ENCODE measurements at regions not wholly inside any gene's neighbourhood (a gene's known extent, or its start where the extent isn't known, plus 50 kb on each side); places are given as distances from the start of the nearest gene placed in this dataset.

- Histone ChIP-seq H3K4me1 (no peaks in the 10 kb centered on the region), H3K4me3 (no peak overlapping the region), H3K9me3 (no peaks in the 10 kb centered on the region), H3K36me3 (no peaks in the 10 kb centered on the region), H3K27me3 (no peaks in the 10 kb centered on the region), H3K27ac (no peak overlapping the region)
- TF ChIP-seq CTCF (IDR thresholded peaks at IDR 0.05) = no peak
- no peak for TF ChIP-seq EP300 (IDR thresholded peaks at IDR 0.05)
- no peak for TF ChIP-seq POLR2A (IDR thresholded peaks at IDR 0.05)
- DNase-seq (ENCODE audit: low spot score in 2 of 2) = no peak
- 67 to 70% methylated on average over 6 of the region's 6 CpGs for WGBS, 2 donors
These were observed 219.0 kb upstream of the DSEL start for GRCh38 chr18:67735506-67735905.

- no peak for DNase-seq (ENCODE audit: low spot score in 2 of 2)
- no peaks in the 10 kb centered on the region for H3K9me3 ChIP-seq
- no peak for TF ChIP-seq EP300 (IDR thresholded peaks at IDR 0.05)
- no peak for TF ChIP-seq POLR2A (IDR thresholded peaks at IDR 0.05)
- TF ChIP-seq CTCF (IDR thresholded peaks at IDR 0.05) = no peak
- H3K27me3 ChIP-seq = no peaks in the 10 kb centered on the region
- no peak overlapping the region for H3K4me3 ChIP-seq
- no peaks in the 10 kb centered on the region for H3K4me1 ChIP-seq
- H3K27ac ChIP-seq = no peak overlapping the region
- WGBS, 2 donors = 59 to 74% methylated on average over 1 of the region's 1 CpG
- H3K36me3 ChIP-seq = no peaks in the 10 kb centered on the region
These were observed 216.6 kb upstream of the DSEL start for GRCh38 chr18:67733088-67733487.

DNA sequence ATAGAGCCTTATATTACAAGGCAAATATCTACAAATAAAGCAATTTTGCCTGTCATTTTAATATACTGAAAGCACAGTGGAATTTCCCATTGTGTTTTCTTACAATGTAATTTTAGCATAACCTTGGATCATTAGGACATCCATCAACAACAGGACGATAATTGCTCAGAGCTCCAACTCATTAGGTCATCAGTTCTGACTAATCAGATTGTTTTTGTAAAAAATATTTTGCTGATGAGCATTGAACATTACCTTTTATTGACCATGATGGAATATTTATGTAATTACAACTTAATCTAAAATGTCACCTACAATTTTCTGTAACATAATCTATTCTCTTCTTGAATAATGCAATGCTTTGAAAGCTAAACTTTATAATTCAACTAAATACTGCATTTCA is 215.3 kb upstream of the DSEL start:
- Histone ChIP-seq H3K27ac (no peak overlapping the region), H3K4me1 (no peaks in the 10 kb centered on the region), H3K36me3 (no peaks in the 10 kb centered on the region), H3K9me3 (no peaks in the 10 kb centered on the region), H3K4me3 (no peak overlapping the region), H3K27me3 (no peaks in the 10 kb centered on the region)
- DNase-seq (ENCODE audit: low spot score in 2 of 2) = no peak
- TF ChIP-seq POLR2A (IDR thresholded peaks at IDR 0.05) (no peak), EP300 (IDR thresholded peaks at IDR 0.05) (no peak), CTCF (IDR thresholded peaks at IDR 0.05) (no peak)
- 45 to 69% methylated on average over 1 of the region's 1 CpG for WGBS, 2 donors

DNA sequence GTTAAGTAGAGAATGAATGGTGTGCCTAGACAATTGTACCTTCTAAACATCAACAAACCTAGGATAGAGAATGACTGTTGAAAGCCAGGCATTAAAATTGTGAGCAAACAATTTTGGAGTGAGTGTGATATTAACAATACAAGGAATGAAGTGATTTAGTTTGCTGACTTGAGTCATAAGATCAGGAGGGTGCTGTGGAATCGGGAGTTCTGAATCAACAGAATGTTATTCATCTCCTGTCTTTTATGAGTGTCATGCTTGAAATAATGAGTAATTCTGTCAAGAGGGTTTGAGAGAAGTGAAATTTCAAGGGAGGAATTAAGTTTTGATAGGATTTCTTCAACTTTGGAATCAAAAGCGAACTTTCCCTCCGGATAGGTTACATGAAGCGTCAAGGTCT is 214.4 kb upstream of the DSEL start:
- Histone ChIP-seq H3K27ac (no peak overlapping the region), H3K27me3 (no peaks in the 10 kb centered on the region), H3K4me1 (no peaks in the 10 kb centered on the region), H3K9me3 (no peaks in the 10 kb centered on the region), H3K4me3 (no peak overlapping the region), H3K36me3 (no peaks in the 10 kb centered on the region)
- no peak for DNase-seq (ENCODE audit: low spot score in 2 of 2)
- WGBS, 2 donors = 79 to 90% methylated on average over 4 of the region's 4 CpGs
- TF ChIP-seq CTCF (IDR thresholded peaks at IDR 0.05) = no peak
- no peak for TF ChIP-seq POLR2A (IDR thresholded peaks at IDR 0.05)
- TF ChIP-seq EP300 (IDR thresholded peaks at IDR 0.05) = no peak

- Histone ChIP-seq H3K27ac (no peak overlapping the region), H3K36me3 (no peaks in the 10 kb centered on the region), H3K4me1 (no peaks in the 10 kb centered on the region), H3K4me3 (no peak overlapping the region), H3K9me3 (no peaks in the 10 kb centered on the region), H3K27me3 (no peaks in the 10 kb centered on the region)
- WGBS, 2 donors = 89 to 93% methylated on average over 2 of the region's 2 CpGs
- TF ChIP-seq EP300 (IDR thresholded peaks at IDR 0.05) (no peak), POLR2A (IDR thresholded peaks at IDR 0.05) (no peak), CTCF (IDR thresholded peaks at IDR 0.05) (no peak)
- no peak for DNase-seq (ENCODE audit: low spot score in 2 of 2)
These were observed 211.8 kb upstream of the DSEL start for GRCh38 chr18:67728364-67728763.
